Uterus (tissue), 2 donors: ENCODE measurements at regions not wholly inside any gene's neighbourhood (a gene's known extent, or its start where the extent isn't known, plus 50 kb on each side); places are given as distances from the start of the nearest gene placed in this dataset.

Experiments used
- POLR2A ChIP-seq, 2 donors: fragments of 450-650 bp; IDR thresholded peaks; one replicate each; pipeline ENCODE4 v1.6.1; 2016; ENCODE audit warnings: antibody characterized with exemption in 2 of 2, mild to moderate bottlenecking in 1 of 2, moderate library complexity in 1 of 2
- TF ChIP-seq, protein P1 (sequence below), 4 experiments: fragments of 200-600 bp in 2 of 4; fragments of 450-650 bp in 2 of 4; sonication (generic) in 2 of 4; IDR thresholded peaks; one replicate each; pipeline ENCODE4 v1.5.1; 2016 to 2019; ENCODE audit warnings: antibody characterized with exemption in 4 of 4, mild to moderate bottlenecking in 2 of 4, moderate library complexity in 1 of 4

- TF ChIP-seq, protein P1, sequence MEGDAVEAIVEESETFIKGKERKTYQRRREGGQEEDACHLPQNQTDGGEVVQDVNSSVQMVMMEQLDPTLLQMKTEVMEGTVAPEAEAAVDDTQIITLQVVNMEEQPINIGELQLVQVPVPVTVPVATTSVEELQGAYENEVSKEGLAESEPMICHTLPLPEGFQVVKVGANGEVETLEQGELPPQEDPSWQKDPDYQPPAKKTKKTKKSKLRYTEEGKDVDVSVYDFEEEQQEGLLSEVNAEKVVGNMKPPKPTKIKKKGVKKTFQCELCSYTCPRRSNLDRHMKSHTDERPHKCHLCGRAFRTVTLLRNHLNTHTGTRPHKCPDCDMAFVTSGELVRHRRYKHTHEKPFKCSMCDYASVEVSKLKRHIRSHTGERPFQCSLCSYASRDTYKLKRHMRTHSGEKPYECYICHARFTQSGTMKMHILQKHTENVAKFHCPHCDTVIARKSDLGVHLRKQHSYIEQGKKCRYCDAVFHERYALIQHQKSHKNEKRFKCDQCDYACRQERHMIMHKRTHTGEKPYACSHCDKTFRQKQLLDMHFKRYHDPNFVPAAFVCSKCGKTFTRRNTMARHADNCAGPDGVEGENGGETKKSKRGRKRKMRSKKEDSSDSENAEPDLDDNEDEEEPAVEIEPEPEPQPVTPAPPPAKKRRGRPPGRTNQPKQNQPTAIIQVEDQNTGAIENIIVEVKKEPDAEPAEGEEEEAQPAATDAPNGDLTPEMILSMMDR (IDR thresholded peaks at IDR 0.05): no peak
- TF ChIP-seq POLR2A (IDR thresholded peaks at IDR 0.05): no peak
These were observed 330.4 kb upstream of the NBEA start for GRCh38 chr13:34611671-34612070.
